ENCODE measurements at regions not wholly inside any gene's neighbourhood (a gene's known extent, or its start where the extent isn't known, plus 50 kb on each side); places are given as distances from the start of the nearest gene placed in this dataset.

DNA sequence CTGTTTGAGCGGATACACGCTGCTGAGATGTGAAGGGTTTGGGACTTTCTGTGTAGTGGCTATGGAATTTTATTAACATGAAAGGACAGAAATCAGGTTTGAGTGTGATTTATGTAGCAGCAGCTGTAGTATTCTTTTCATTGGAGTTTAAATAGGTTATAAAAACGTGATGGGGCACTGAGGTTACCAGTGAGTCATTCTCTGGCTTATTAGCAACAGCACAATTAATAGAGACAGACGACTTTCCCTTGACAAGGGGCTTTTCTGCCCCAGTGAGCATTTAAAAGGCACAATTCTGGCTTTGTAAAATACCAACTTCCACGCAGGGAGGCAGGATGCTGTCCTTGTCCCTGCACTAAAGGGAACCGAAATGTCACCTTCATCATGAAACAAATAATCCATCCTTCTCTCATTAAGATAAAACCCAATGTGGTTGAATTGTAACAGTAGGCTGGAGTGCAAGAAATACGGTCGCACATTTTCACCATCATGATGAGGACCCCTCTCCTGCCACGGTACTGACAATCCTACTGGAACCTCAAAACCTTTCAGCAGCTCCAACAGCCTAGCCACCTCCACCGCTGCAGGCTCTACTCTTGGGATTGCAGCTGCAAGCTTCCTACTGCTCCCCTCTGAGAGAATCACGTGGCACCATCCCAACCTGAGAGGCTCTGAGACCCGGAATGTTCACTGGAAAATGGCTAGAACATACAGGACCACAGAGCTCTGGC is 293.9 kb downstream of the IRX1 start:
- no peak for DNase-seq (ENCODE audit: low read depth)
- H3K4me3 ChIP-seq (ENCODE audit: low read depth, low read length): no peak overlapping the region
- TF ChIP-seq CTCF (IDR thresholded peaks at IDR 0.05; ENCODE audit: control insufficient read depth, extremely low read depth, insufficient read depth): no peak

- no peak overlapping the region for H3K4me3 ChIP-seq (ENCODE audit: low read depth, low read length)
- no peak for DNase-seq (ENCODE audit: low read depth)
- TF ChIP-seq CTCF (IDR thresholded peaks at IDR 0.05; ENCODE audit: control insufficient read depth, extremely low read depth, insufficient read depth): no peak
Measured at GRCh38 chr5:3891113-3891512, 295.5 kb downstream of the IRX1 start.

DNA sequence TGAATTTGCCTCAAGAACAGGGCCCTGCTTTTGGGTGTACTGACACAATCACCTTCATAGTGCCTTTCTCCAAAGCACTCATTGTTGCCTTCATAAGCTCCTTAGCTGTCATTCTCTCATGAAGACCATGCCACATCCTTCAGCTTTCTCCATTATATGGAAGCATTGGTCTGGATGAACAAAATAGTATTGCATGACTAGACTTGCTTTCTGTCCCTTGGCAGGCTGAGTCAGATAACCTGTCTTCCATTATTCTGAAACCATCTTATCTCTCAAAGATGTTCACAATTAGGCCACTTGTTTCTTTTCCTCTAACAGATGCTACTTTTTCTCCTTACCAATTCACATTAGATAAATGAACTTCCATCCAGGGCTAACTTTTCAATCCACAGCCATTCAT is 297.9 kb downstream of the IRX1 start:
- DNase-seq (ENCODE audit: low read depth): no peak
- H3K4me3 ChIP-seq (ENCODE audit: low read depth, low read length): no peak overlapping the region
- TF ChIP-seq CTCF (IDR thresholded peaks at IDR 0.05; ENCODE audit: control insufficient read depth, extremely low read depth, insufficient read depth): no peak

- no peak overlapping the region for H3K4me3 ChIP-seq (ENCODE audit: low read depth, low read length)
- DNase-seq (ENCODE audit: low read depth): no peak
- no peak for TF ChIP-seq CTCF (IDR thresholded peaks at IDR 0.05; ENCODE audit: control insufficient read depth, extremely low read depth, insufficient read depth)
Measured at GRCh38 chr5:3893975-3894374, 298.3 kb downstream of the IRX1 start.

GRCh38 chr5:3896098-3896497 is 300.5 kb downstream of the IRX1 start:
- no peak for TF ChIP-seq CTCF (IDR thresholded peaks at IDR 0.05; ENCODE audit: control insufficient read depth, extremely low read depth, insufficient read depth)
- no peak overlapping the region for H3K4me3 ChIP-seq (ENCODE audit: low read depth, low read length)
- DNase-seq (ENCODE audit: low read depth): no peak

DNA sequence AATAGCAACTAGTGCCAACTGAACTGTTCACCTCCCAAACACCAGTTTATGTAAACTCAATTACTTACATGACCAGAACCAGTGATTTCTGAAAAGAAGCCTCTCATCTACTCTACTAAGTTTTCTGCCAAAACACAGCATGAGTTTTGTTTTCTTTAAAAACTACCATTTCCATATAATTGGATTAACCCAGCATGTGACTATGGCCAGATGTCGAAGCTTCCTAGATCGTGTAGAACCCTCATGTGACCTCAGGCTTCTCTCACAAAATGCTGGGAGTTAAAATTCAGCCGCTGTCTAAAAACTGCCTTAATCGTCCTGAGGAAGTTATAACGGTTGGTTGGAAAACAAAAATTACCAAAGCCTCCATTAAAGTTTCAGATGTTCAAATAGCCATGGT is 303.5 kb downstream of the IRX1 start:
- DNase-seq (ENCODE audit: low read depth): no peak
- H3K4me3 ChIP-seq (ENCODE audit: low read depth, low read length): no peak overlapping the region
- TF ChIP-seq CTCF (IDR thresholded peaks at IDR 0.05; ENCODE audit: control insufficient read depth, extremely low read depth, insufficient read depth): no peak

- DNase-seq (ENCODE audit: low read depth): no peak
- no peak for TF ChIP-seq CTCF (IDR thresholded peaks at IDR 0.05; ENCODE audit: control insufficient read depth, extremely low read depth, insufficient read depth)
- no peak overlapping the region for H3K4me3 ChIP-seq (ENCODE audit: low read depth, low read length)
Measured at GRCh38 chr5:3904584-3904983, 309.0 kb downstream of the IRX1 start.

All from LNCaP clone FGC (cell line).